IPS-20b (cell line): ENCODE measurements at regions not wholly inside any gene's neighbourhood (a gene's known extent, or its start where the extent isn't known, plus 50 kb on each side); places are given as distances from the start of the nearest gene placed in this dataset.
"Not testable (repeated sequence)": the region's sequence is repeated elsewhere in the genome, so short reads cannot be mapped to it uniquely, and the experiment has no call there.

Source experiments
- H3K27ac ChIP-seq: one replicate; pipeline ENCODE4 v1.5.1; 2013; ENCODE audit warnings: low read length
- H3K27me3 ChIP-seq: 2 replicates; pipeline ENCODE4 v1.6.1; 2013; ENCODE audit warnings: mild to moderate bottlenecking, low read length, inconsistent platforms; ENCODE audit not compliant: insufficient read depth
- H3K36me3 ChIP-seq: 2 replicates; pipeline ENCODE4 v1.6.1; 2013; ENCODE audit warnings: low read depth, mild to moderate bottlenecking, inconsistent platforms, low read length, moderate library complexity; ENCODE audit not compliant: insufficient read depth
- H3K4me1 ChIP-seq: 2 replicates; pipeline ENCODE4 v1.6.1; 2013; ENCODE audit warnings: mild to moderate bottlenecking, control low read depth, inconsistent platforms, low read length, moderate library complexity; ENCODE audit not compliant: insufficient read depth
- H3K4me3 ChIP-seq: 2 replicates; pipeline ENCODE4 v1.5.1; 2013; ENCODE audit warnings: mild to moderate bottlenecking, low read length, inconsistent platforms
- H3K9ac ChIP-seq: 2 replicates; pipeline ENCODE4 v1.6.1; 2013; ENCODE audit warnings: low read depth, mild to moderate bottlenecking, inconsistent platforms, low read length, moderate library complexity
- H3K9me3 ChIP-seq: 2 replicates; pipeline ENCODE4 v1.6.1; 2013; ENCODE audit warnings: mild to moderate bottlenecking, low read depth, low read length, inconsistent platforms; ENCODE audit not compliant: insufficient read depth

DNA sequence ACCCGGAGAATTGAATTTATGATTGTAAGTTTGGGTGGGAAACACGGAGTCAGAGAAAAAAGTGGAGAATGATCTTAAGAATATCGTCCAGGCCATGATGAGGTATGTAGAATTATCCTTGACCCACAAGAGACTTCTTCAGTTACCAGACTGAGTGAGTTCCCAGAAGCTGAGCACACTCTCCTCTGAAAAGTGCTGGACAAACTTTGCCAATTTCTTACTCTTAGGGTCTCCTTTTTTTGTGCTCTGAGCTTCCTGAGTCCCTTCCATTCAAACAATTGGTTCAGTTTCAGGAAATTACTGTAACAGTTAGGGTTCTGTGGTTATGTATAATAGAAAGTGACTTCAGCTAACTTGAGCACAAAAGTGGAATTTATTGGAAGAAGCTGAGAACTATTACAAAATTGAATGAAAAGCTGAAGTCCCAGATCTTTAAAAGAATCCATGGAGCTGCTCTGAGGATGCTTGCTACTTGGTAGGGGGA, 50.6 kb upstream of the EHBP1 start:
- no peaks in the 10 kb centered on the region for H3K9me3 ChIP-seq
- no peaks in the 10 kb centered on the region for H3K27me3 ChIP-seq
- H3K36me3 ChIP-seq, result no peaks in the 10 kb centered on the region
- H3K27ac ChIP-seq, result no peak overlapping the region
- H3K4me3 ChIP-seq, result no peak overlapping the region
- no peaks in the 10 kb centered on the region for H3K4me1 ChIP-seq
- no peak overlapping the region for H3K9ac ChIP-seq

DNA sequence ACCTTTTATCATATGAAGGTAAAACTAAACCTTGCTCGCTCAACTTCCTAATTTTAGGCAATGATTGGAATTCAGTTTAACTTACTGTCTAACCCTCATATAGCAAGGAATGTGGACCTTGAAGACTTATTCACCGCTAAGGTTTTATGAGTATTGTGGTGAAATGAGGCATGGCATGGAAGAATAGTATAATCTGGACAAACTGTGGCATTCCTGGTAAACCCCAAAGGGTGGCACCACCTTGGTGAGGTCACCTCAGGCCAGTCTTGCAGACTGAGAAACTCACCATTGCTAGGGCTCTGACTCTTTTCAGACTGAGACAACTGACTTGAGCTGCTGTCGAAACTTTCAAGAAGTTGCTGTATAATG, 51.1 kb upstream of the EHBP1 start:
- H3K36me3 ChIP-seq, result no peaks in the 10 kb centered on the region
- H3K27me3 ChIP-seq, result no peaks in the 10 kb centered on the region
- H3K9me3 ChIP-seq, result no peaks in the 10 kb centered on the region
- no peak overlapping the region for H3K27ac ChIP-seq
- no peaks in the 10 kb centered on the region for H3K4me1 ChIP-seq
- no peak overlapping the region for H3K9ac ChIP-seq
- no peak overlapping the region for H3K4me3 ChIP-seq

DNA sequence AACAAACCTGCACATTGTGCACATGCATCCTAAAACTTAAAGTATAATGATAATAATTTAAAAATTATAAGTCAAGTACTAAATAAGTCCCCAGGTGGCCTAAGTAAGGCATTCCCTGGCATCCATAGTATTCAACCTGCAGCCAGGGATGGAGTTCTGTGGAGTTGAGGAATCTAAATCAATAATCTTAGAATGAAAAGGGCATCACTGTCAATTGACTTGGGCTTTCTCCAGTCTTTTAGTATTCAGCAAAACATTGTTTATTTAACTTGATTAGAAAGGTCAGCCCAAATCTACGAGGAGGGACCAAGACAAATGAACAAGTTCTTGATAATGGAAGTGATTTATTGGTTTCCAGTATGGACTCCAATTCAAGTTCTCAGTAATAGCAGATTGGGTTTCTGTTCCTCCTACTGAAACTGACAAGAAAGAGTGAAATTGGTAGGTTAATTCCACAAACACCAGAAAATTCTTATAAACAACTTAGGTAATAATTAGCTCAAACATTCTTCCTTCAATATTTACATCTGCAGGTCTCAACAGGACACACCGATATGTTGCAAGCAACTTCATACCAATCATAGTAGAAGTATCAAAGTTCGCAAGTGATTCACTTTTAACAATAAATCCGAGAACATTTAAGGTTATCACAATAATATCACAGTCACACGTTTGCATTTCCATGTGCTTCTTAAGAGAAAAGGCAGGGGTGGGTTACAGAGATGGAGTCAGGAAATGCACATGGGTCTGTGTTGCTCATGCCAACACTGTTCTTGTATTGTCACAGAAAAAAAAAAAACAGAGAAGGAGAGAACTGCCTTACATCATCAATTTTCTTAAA, 51.7 kb upstream of the EHBP1 start:
- H3K36me3 ChIP-seq, result no peaks in the 10 kb centered on the region
- no peaks in the 10 kb centered on the region for H3K9me3 ChIP-seq
- no peak overlapping the region for H3K27ac ChIP-seq
- no peaks in the 10 kb centered on the region for H3K4me1 ChIP-seq
- H3K9ac ChIP-seq, result no peak overlapping the region
- H3K27me3 ChIP-seq, result no peaks in the 10 kb centered on the region
- H3K4me3 ChIP-seq, result no peak overlapping the region

DNA sequence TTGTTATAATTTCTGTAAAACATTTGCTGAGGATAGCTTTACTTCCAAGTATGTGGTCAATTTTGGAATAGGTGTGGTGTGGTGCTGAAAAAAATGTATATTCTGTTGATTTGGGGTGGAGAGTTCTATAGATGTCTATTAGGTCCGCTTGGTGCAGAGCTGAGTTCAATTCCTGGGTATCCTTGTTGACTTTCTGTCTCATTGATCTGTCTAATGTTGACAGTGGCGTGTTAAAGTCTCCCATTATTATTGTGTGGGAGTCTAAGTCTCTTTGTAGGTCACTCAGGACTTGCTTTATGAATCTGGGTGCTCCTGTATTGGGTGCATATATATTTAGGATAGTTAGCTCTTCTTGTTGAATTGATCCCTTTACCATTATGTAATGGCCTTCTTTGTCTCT, 56.4 kb upstream of the EHBP1 start:
- H3K27me3 ChIP-seq, H3K9me3 ChIP-seq, H3K9ac ChIP-seq, H3K4me3 ChIP-seq, H3K4me1 ChIP-seq, H3K36me3 ChIP-seq, H3K27ac ChIP-seq: not testable (repeated sequence)

DNA sequence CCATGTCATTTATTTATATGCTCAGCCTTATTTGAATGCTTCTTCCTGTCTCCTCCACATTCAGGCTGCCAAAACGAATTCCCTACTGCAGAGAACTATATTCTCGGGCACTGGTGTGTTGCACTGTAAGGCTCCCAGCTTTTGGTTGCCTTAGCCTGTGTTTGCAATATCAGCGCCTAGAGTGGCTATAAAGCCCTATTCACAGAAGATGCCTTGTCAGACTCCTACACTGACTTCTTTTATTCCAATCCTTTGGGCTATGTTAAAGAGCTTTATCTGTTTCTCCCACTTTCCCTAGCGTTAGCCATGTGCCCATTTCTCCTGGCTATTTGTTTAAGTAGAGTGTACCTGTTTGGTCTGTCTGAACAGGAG, 62.4 kb upstream of the EHBP1 start:
- Histone ChIP-seq H3K4me1 (0 out of 2 replicates have a peak, but pooled peaks cover 3% of the 10 kb centered on the region), H3K36me3 (no peaks in the 10 kb centered on the region), H3K4me3 (no peak overlapping the region), H3K9ac (no peak overlapping the region), H3K27me3 (no peaks in the 10 kb centered on the region), H3K27ac (no peak overlapping the region), H3K9me3 (no peaks in the 10 kb centered on the region)

DNA sequence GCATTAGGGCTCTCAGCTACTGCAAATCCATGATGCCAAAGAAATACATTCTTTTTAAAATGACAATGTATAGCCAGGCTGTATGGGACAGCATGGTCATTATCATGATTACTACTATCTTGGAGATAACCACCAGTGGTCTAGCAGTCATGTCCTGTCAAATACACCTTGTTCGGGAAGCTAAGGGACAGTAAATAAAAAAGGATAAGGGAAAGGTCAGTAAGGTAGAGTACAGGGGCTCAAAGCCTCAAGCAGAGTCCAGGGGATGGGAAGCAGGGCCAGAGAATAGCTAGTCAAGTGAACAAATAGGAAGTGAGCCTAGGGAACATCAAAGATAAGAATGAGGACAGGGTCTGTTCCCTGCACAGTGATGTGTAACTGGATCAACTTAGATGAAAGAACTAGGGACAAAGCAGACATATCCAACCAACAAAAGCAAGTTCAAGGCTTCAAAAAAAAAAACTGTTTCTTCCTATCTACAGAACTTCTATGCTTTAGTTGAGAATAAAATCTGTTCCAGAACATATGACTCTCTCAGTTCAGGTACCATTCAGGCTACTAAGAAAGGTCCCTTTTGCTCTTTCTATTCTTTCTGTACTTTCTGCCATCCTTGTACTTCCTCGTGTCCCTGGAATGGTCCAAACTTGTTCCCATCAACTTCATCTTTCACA, 62.9 kb upstream of the EHBP1 start:
- no peaks in the 10 kb centered on the region for H3K9me3 ChIP-seq
- no peak overlapping the region for H3K27ac ChIP-seq
- H3K36me3 ChIP-seq, result no peaks in the 10 kb centered on the region
- H3K4me1 ChIP-seq, result 0 out of 2 replicates have a peak, but pooled peaks cover 3% of the 10 kb centered on the region
- H3K9ac ChIP-seq, result no peak overlapping the region
- H3K27me3 ChIP-seq, result no peaks in the 10 kb centered on the region
- no peak overlapping the region for H3K4me3 ChIP-seq

DNA sequence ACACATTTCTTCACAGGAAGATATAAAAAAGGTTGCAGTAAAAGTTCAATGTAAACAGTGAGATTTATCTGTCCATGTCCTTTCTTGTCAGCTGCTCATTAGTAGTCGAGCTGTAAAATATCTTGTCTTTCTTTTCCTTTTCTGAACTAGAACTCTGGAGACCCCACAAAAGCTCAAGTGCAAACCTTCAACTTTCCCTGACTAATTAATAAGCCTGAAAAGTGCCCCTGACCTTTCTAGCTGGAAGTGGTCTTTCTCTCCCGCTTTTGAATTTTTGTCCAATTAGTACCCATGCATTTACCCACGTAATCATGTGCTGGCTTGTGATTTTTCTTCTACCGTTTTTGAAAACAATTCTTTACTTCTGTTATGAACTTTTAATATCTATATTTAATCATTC, 63.6 kb upstream of the EHBP1 start:
- Histone ChIP-seq H3K4me1 (0 out of 2 replicates have a peak, but pooled peaks cover 3% of the 10 kb centered on the region), H3K27ac (no peak overlapping the region), H3K4me3 (no peak overlapping the region), H3K9me3 (no peaks in the 10 kb centered on the region), H3K9ac (no peak overlapping the region), H3K36me3 (no peaks in the 10 kb centered on the region), H3K27me3 (no peaks in the 10 kb centered on the region)

DNA sequence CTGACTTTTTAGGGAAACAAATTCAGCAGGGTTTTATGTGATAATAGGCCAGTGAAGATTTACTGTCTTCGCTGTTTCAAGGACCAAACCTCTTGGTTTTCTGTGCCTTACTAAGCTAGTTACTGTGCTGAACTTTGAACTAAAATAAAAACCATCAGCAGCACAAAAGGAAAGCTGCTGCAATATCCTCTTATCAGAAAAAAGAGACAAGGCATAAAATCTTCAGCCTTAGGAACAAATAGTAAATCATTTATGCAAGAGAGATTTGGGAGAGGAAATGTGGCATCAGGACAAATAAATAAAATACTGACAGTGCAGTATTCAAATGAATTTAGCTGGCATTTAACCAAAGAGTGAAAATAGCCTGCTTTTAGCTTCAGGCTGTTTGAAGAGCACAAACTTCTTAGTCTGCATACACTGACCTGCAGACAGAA, 64.1 kb upstream of the EHBP1 start:
- H3K4me3 ChIP-seq, result no peak overlapping the region
- no peak overlapping the region for H3K27ac ChIP-seq
- H3K9ac ChIP-seq, result no peak overlapping the region
- H3K27me3 ChIP-seq, result no peaks in the 10 kb centered on the region
- H3K9me3 ChIP-seq, result no peaks in the 10 kb centered on the region
- H3K4me1 ChIP-seq, result 0 out of 2 replicates have a peak, but pooled peaks cover 3% of the 10 kb centered on the region
- H3K36me3 ChIP-seq, result no peaks in the 10 kb centered on the region

DNA sequence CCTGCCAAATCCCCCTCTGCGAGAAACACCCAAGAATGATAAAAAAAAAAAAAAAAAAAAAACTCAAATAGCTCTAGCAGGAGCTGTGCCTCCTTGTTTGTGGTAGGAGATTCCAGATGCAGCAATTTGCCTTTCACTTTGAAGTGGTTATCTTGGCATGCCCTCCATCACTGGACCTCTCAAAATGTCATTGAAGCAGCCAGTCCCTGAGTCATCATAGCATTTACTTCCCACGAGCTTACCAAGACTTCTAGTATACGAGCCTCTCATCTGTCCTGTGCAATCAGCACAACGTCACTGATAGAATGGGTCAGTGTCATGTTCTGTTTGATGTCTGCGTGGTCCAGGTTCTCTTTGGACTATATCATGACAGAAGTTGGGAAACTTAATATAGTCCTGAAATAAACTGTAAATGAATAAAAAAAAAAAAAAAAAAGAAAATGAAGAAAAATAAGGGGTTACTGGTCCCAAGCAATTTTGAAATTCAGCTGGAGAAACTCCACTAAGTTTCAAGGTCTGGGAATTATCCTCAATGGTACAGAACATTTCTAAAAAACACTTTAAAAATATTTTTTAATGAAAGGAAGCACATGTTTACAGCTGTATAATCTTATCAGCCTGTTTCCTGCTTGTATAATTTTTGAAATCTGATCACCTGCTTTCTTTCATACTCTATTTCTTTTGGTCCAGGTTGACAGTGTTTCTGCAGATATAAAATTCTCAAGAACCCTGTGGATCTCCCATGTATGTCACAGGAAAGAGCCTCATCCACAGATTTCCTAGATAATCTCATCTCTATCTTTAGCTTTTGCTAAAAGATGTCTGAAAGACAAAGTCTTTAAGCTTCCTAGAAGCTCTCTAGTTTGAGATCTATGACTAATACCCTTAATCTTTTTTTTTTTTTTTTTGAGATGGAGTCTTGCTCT, 74.1 kb upstream of the EHBP1 start:
- no peaks in the 10 kb centered on the region for H3K27me3 ChIP-seq
- H3K36me3 ChIP-seq, result no peaks in the 10 kb centered on the region
- H3K4me1 ChIP-seq, result no peaks in the 10 kb centered on the region
- no peak overlapping the region for H3K27ac ChIP-seq
- H3K9me3 ChIP-seq, result no peaks in the 10 kb centered on the region; the same call in 1 of the 2 replicates
- no peak overlapping the region for H3K4me3 ChIP-seq
- H3K9ac ChIP-seq, result no peak overlapping the region

DNA sequence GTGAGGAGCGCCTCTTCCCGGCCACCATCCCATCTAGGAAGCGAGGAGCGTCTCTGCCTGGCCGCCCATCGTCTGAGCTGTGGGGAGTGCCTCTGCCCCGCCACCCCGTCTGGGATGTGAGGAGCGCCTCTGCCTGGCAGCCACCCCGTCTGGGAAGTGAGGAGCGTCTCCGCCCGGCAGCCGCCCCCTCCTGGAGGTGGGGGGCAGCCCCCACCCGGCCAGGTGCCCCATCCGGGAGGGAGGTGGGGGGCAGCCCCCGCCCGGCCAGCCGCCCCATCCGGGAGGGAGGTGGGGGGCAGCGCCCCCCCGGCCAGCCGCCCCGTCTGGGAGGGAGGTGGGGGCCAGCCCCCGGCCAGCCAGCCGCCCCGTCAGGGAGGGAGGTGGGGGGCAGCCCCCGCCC, 75.3 kb upstream of the EHBP1 start:
- H3K4me3 ChIP-seq, H3K9me3 ChIP-seq, H3K4me1 ChIP-seq, H3K27ac ChIP-seq, H3K9ac ChIP-seq, H3K27me3 ChIP-seq, H3K36me3 ChIP-seq: not testable (repeated sequence)

DNA sequence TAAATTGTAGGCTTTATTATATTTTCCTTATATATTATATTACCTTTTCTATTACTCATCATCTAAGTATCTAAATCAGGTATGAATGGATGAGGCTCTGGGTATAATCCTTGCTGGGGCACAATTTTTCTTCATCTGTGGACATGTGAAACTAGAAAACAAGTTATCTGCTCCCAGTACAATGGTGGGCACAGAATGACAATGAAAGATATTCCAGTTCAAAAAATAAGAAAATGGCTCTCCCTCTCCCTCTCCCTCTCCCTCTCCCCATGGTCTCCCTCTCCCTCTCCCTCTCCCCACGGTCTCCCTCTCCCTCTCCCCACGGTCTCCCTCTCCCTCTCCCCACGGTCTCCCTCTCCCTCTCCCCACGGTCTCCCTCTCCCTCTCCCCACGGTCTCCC, 76.2 kb upstream of the EHBP1 start:
- H3K4me3 ChIP-seq, H3K9ac ChIP-seq, H3K4me1 ChIP-seq, H3K36me3 ChIP-seq, H3K9me3 ChIP-seq, H3K27me3 ChIP-seq, H3K27ac ChIP-seq: not testable (repeated sequence)
